ENCODE measurements at regions not wholly inside any gene's neighbourhood (a gene's known extent, or its start where the extent isn't known, plus 50 kb on each side); places are given as distances from the start of the nearest gene placed in this dataset.

DNA sequence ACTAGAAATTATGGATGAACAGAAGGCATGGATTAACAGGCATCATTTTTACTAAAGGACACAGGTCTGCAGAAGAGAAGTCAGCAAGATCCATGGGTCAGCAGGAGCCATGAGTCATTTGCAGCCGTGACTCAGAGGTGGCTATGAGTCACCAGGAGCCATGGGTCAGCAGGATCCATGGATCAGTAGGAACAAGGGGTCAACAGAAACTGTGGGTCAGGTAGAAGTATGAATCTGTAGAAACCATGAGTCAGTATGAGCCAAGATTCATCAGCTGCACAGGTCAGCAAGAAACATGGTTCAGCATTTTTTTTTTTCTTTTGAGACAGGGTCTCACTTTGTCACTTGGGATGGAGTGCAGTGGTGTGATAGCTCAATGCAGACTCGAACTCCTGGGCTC, 58.2 kb upstream of the HS3ST4 start:
- no peak for TF ChIP-seq CTCF (IDR thresholded peaks at IDR 0.05)
- no peak for TF ChIP-seq POLR2A (IDR thresholded peaks at IDR 0.05)
- no peak for TF ChIP-seq EP300 (IDR thresholded peaks at IDR 0.05)
- no peak for TF ChIP-seq POLR2AphosphoS5 (IDR thresholded peaks at IDR 0.05)
